ENCODE measurements at regions not wholly inside any gene's neighbourhood (a gene's known extent, or its start where the extent isn't known, plus 50 kb on each side); places are given as distances from the start of the nearest gene placed in this dataset.

GRCh38 chr10:46229144-46229563 is 57.6 kb upstream of the ANTXRL start:
- no peak for DNase-seq

GRCh38 chr10:46230615-46231014 is 56.2 kb upstream of the ANTXRL start:
- DNase-seq, result no peak

GRCh38 chr10:46231087-46231486 is 55.7 kb upstream of the ANTXRL start:
- no peak for DNase-seq

GRCh38 chr10:46232084-46232483 is 54.7 kb upstream of the ANTXRL start:
- no peak for DNase-seq

GRCh38 chr10:46232666-46233065 is 54.1 kb upstream of the ANTXRL start:
- no peak for DNase-seq

GRCh38 chr10:46233181-46233580 is 53.6 kb upstream of the ANTXRL start:
- no peak for DNase-seq

GRCh38 chr10:46234026-46234425 is 52.8 kb upstream of the ANTXRL start:
- DNase-seq, result no peak

GRCh38 chr10:46234431-46235060 is 52.3 kb upstream of the ANTXRL start:
- no peak for DNase-seq

GRCh38 chr10:46235705-46236545 is 50.9 kb upstream of the ANTXRL start:
- DNase-seq, result no peak

- DNase-seq, result no peak
Measured at GRCh38 chr10:46236546-46236887, 50.3 kb upstream of the ANTXRL start.

- no peak for DNase-seq
Measured at GRCh38 chr10:46236941-46237681, 49.7 kb upstream of the ANTXRL start.

Measured in effector CD8-positive, alpha-beta T cell (primary cell).